Kidney epithelial cell (primary cell): ENCODE measurements at regions not wholly inside any gene's neighbourhood (a gene's known extent, or its start where the extent isn't known, plus 50 kb on each side); places are given as distances from the start of the nearest gene placed in this dataset.

Experiments
- DNase-seq: peaks from one replicate; pipeline ENCODE4 v3.0.0-alpha.2; 2010; ENCODE audit warnings: low read depth
- H3K27me3 ChIP-seq: 2 replicates; pipeline ENCODE4 v1.6.0; 2011; ENCODE audit warnings: low read length; ENCODE audit not compliant: control insufficient read depth, insufficient read depth
- H3K36me3 ChIP-seq: 2 replicates; pipeline ENCODE4 v1.5.1; 2011; ENCODE audit warnings: low read length; ENCODE audit not compliant: control insufficient read depth, insufficient read depth
- H3K4me3 ChIP-seq: 2 replicates; pipeline ENCODE4 v1.5.1; 2011; ENCODE audit warnings: low read depth, mild to moderate bottlenecking, control low read depth, low read length
- TF ChIP-seq, protein P1 (sequence below): IDR thresholded peaks from 2 replicates; pipeline ENCODE4 v1.5.1; 2011; ENCODE audit warnings: mild to moderate bottlenecking, moderate library complexity, low read length, control low read depth, inconsistent platforms; ENCODE audit not compliant: insufficient read depth, poor library complexity, severe bottlenecking

DNA sequence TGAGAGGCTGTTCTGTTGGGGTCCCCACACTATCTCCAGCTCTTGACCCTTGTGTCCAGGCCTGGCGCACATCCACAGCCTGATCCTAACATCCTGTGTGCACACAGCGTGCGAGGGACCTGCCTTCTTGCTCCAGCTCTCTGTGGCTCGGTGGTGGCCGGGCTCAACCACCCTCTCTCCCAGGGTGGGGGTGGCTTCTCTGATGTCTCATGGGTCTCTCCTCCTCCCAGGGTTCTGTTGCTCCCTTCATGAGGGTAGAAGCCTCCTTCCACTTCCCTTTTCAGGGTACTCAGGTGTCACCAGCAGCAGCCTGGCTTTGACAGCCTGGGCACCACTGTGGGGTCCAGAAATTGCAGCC lies 196.9 kb upstream of the RAB6C start:
- TF ChIP-seq, protein P1, sequence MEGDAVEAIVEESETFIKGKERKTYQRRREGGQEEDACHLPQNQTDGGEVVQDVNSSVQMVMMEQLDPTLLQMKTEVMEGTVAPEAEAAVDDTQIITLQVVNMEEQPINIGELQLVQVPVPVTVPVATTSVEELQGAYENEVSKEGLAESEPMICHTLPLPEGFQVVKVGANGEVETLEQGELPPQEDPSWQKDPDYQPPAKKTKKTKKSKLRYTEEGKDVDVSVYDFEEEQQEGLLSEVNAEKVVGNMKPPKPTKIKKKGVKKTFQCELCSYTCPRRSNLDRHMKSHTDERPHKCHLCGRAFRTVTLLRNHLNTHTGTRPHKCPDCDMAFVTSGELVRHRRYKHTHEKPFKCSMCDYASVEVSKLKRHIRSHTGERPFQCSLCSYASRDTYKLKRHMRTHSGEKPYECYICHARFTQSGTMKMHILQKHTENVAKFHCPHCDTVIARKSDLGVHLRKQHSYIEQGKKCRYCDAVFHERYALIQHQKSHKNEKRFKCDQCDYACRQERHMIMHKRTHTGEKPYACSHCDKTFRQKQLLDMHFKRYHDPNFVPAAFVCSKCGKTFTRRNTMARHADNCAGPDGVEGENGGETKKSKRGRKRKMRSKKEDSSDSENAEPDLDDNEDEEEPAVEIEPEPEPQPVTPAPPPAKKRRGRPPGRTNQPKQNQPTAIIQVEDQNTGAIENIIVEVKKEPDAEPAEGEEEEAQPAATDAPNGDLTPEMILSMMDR: no peak
- Histone ChIP-seq H3K27me3 (peaks cover 2% of the 10 kb centered on the region), H3K4me3 (no peak overlapping the region), H3K36me3 (no peaks in the 10 kb centered on the region)
- DNase-seq: no peak

- TF ChIP-seq, protein P1: no peak
- Histone ChIP-seq H3K4me3 (no peak overlapping the region), H3K36me3 (no peaks in the 10 kb centered on the region), H3K27me3 (peaks cover 2% of the 10 kb centered on the region)
- DNase-seq: no peak
Observed at GRCh38 chr2:129784486-129784885, 195.0 kb upstream of the RAB6C start.

- no peak for DNase-seq
- Histone ChIP-seq H3K36me3 (no peaks in the 10 kb centered on the region), H3K4me3 (no peak overlapping the region), H3K27me3 (no peaks in the 10 kb centered on the region)
- TF ChIP-seq, protein P1: no peak
Observed at GRCh38 chr2:129791712-129792111, 187.8 kb upstream of the RAB6C start.

- Histone ChIP-seq H3K27me3 (no peaks in the 10 kb centered on the region), H3K4me3 (no peak overlapping the region), H3K36me3 (no peaks in the 10 kb centered on the region)
- DNase-seq: no peak
- TF ChIP-seq, protein P1: no peak
Observed at GRCh38 chr2:129793431-129793902, 186.0 kb upstream of the RAB6C start.

- no peak overlapping the region for H3K4me3 ChIP-seq
- H3K27me3 ChIP-seq: no peaks in the 10 kb centered on the region
- TF ChIP-seq, protein P1: no peak
- no peak for DNase-seq
- no peaks in the 10 kb centered on the region for H3K36me3 ChIP-seq
Observed at GRCh38 chr2:129794116-129794515, 185.3 kb upstream of the RAB6C start.

- no peak overlapping the region for H3K4me3 ChIP-seq
- no peaks in the 10 kb centered on the region for H3K36me3 ChIP-seq
- no peaks in the 10 kb centered on the region for H3K27me3 ChIP-seq
- TF ChIP-seq, protein P1: no peak
- no peak for DNase-seq
Observed at GRCh38 chr2:129794540-129794939, 184.9 kb upstream of the RAB6C start.
